Kidney (tissue), 13 donors: ENCODE measurements at regions not wholly inside any gene's neighbourhood (a gene's known extent, or its start where the extent isn't known, plus 50 kb on each side); places are given as distances from the start of the nearest gene placed in this dataset.
A peak's percentile ranks its signal among the peaks of the same experiment; 100 is the strongest.

ENCODE experiments used
- DNase-seq, 5 donors: peaks; one replicate each; pipeline ENCODE4 v3.0.0-alpha.2; 2013 to 2020
- FAIRE-seq: peaks from 2 replicates; lab custom pipeline; 2012; peaks lifted over from hg19 to GRCh38; lab: Jason Lieb, UNC
- H3K27ac ChIP-seq, 2 donors: one replicate each; pipeline ENCODE4 v1.7.0; 2013; ENCODE audit warnings: low read depth in 2 of 2, low read length in 2 of 2, inconsistent platforms in 1 of 2
- H3K27me3 ChIP-seq: one replicate; pipeline ENCODE4 v1.7.1; 2013; ENCODE audit warnings: low read length, inconsistent platforms; ENCODE audit not compliant: control insufficient read depth, insufficient read depth
- H3K36me3 ChIP-seq, 3 donors: one replicate each; pipeline versions ENCODE4 v1.7.0 to v1.7.1; 2013; ENCODE audit warnings: low read length in 3 of 3, control low read depth in 1 of 3, inconsistent platforms in 1 of 3; ENCODE audit not compliant: insufficient read depth in 3 of 3, control insufficient read depth in 2 of 3
- H3K4me1 ChIP-seq, 3 donors: one replicate each; pipeline versions ENCODE4 v1.7.0 to v1.7.1; 2013; ENCODE audit warnings: low read length in 3 of 3, inconsistent platforms in 1 of 3, low read depth in 1 of 3; ENCODE audit not compliant: control insufficient read depth in 2 of 3, insufficient read depth in 2 of 3
- H3K4me3 ChIP-seq, 3 donors: one replicate each; pipeline versions ENCODE4 v1.7.0 to v1.8.1; 2013; ENCODE audit warnings: low read length in 3 of 3, control low read depth in 1 of 3, inconsistent platforms in 1 of 3
- H3K9ac ChIP-seq, 3 donors: one replicate each; pipeline versions ENCODE4 v1.7.0 to v1.7.1; 2013; ENCODE audit warnings: low read length in 3 of 3, control low read depth in 1 of 3, inconsistent platforms in 1 of 3
- H3K9me3 ChIP-seq, 3 donors: one replicate each; pipeline versions ENCODE4 v1.7.0 to v1.7.1; 2013; ENCODE audit warnings: low read length in 3 of 3, control low read depth in 1 of 3, inconsistent platforms in 1 of 3; ENCODE audit not compliant: control insufficient read depth in 2 of 3, insufficient read depth in 1 of 3
- CTCF ChIP-seq: IDR thresholded peaks from 3 replicates; pipeline ENCODE4 v1.5.1; 2012; ENCODE audit warnings: mild to moderate bottlenecking, moderate library complexity, borderline replicate concordance; ENCODE audit not compliant: insufficient read depth; ENCODE audit errors: extremely low read depth
- intact Hi-C: fragments of 100-400 bp; cut with DNase I; formaldehyde crosslinking; loops from one replicate; pipeline ENCODE4 v1.11.1; 2022
- donor health status: control.
- donor health status: control.
- donor health status: control.
- donor health status: control.
- donor health status: control.
- donor health status: DM: yes; HTN: yes; CAD: no.
- donor health status: Normal renal cell carcinoma (clear cell type).

DNA sequence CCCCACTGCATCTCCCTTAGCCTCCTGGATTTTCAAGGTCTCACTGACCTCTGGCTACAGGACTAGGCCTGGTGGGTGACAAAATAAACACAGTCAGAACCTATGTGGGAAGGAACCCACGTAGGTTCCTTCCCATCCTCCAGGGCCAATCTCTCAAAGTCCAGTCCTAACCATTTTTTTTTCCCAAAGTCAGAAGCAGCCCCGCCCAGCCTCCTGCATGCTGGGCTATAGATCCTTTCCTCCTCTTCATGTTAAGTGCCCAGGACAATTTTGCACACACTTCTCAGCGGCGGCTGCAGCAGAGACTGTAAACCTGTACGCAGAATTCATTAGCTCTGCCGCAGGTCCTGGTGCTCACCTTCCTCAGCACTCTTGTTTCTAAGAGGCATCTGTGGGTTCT is 285.8 kb downstream of the NPIPA8 start:
- Histone ChIP-seq H3K9ac (no peak overlapping the region), H3K4me1 (no peaks in the 10 kb centered on the region), H3K27me3 (no peaks in the 10 kb centered on the region), H3K27ac (no peak overlapping the region), H3K9me3 (no peaks in the 10 kb centered on the region), H3K4me3 (no peak overlapping the region), H3K36me3 (no peaks in the 10 kb centered on the region)
- DNase-seq = no peak
- intact Hi-C loops = no loop called here
- TF ChIP-seq CTCF = no peak
- no peak for FAIRE-seq

DNA sequence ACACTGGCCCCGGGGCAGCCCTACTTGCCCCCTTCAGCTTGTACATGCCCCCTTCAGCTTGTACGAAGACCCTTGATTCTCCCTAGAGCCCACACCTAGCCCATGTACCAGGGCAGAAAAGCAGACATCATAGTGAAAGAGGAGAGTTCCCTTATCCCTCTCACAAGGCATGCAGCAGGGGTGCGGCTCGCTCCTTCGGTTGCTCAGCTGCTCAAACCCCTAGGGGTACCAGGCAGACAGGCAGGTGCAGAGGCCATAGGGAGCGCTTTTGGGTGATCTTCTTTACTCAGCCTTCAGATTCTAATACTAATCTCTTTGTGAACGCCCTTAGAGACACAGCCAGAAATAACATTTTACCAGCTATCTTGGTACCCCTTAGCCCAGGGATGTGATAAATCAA is 286.3 kb downstream of the NPIPA8 start:
- intact Hi-C loops = no loop called here
- no peak for FAIRE-seq

GRCh38 chr16:18049547-18050133 is 286.9 kb downstream of the NPIPA8 start:
- Histone ChIP-seq H3K9me3 (no peaks in the 10 kb centered on the region), H3K4me3 (no peak overlapping the region), H3K36me3 (no peaks in the 10 kb centered on the region), H3K27me3 (no peaks in the 10 kb centered on the region), H3K9ac (no peak overlapping the region), H3K4me1 (no peaks in the 10 kb centered on the region), H3K27ac (no peak overlapping the region)
- intact Hi-C loops = no loop called here
- FAIRE-seq = no peak
- no peak for TF ChIP-seq CTCF
- DNase-seq = peak in 1 of 5 donors; percentile 2

More for the DNA sequence above, 286.3 kb downstream of the NPIPA8 start:
- no peaks in the 10 kb centered on the region for H3K9me3 ChIP-seq
- no peaks in the 10 kb centered on the region for H3K27me3 ChIP-seq
- no peak overlapping the region for H3K4me3 ChIP-seq
- no peaks in the 10 kb centered on the region for H3K36me3 ChIP-seq
- no peaks in the 10 kb centered on the region for H3K4me1 ChIP-seq
- no peak for TF ChIP-seq CTCF
- no peak overlapping the region for H3K9ac ChIP-seq
- no peak overlapping the region for H3K27ac ChIP-seq
- DNase-seq = no peak
